Activated T-cell treated with anti-CD3 and anti-CD28 coated beads for 4 hours (primary cell): ENCODE measurements at regions not wholly inside any gene's neighbourhood (a gene's known extent, or its start where the extent isn't known, plus 50 kb on each side); places are given as distances from the start of the nearest gene placed in this dataset.

Source experiments
- DNase-seq: peaks from one replicate; pipeline ENCODE4 v3.0.0-alpha.2; 2020

DNA sequence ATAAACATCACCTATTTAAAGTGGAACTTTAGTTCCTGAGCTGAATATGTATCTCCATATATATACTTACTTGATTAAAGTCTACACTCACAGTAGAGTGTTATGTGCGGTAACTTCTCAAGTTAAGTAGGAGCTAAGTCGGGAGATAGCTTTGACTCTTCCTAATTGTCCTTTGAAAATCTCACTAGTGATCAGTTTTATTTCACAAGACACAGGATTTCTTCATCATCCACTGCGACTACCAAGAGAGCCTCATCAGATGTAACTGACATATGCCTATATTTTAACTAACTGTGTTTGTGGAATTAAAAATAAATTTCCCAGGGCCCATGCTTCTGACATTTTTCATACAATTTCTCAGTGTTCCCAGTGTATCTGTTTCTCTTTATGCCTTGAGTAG, 1664.0 kb downstream of the EFNB2 start:
- DNase-seq, result no peak

DNA sequence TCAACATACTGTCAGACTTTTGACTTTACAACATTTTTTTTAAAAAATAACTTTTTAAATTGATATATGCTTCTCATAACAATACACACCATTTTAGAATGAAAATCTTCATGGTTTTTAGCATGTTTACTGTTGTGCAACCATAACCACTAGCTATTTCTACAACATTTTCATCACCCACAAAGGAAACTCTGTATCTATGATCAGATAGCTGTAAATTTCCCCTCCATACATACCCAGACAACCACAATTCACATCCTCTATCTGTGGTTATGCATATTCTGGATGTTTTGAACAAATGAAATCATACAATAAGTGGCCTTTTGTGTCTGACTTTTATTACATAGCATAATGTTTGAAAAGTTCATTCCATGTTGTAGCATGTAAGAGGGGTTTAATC, 1666.0 kb downstream of the EFNB2 start:
- DNase-seq, result no peak

DNA sequence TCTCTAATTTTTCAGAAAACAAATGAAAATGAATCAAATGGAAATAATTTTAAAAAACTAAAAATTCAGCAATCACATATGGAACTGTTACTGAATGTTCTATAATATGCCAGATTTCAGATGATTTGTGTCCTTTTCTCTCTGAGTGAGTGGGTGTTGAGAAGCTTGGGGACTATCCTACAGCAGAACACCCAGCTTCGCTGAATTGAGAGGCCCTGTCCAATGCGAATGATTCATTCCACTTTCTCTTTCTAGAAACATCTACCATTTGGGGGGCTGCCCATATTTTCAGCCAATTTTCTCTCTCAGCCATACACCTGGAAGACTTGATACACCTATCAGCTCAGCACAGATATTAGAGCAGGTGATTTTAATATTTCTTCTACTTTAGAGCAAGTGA, 1666.7 kb downstream of the EFNB2 start:
- DNase-seq, result no peak

DNA sequence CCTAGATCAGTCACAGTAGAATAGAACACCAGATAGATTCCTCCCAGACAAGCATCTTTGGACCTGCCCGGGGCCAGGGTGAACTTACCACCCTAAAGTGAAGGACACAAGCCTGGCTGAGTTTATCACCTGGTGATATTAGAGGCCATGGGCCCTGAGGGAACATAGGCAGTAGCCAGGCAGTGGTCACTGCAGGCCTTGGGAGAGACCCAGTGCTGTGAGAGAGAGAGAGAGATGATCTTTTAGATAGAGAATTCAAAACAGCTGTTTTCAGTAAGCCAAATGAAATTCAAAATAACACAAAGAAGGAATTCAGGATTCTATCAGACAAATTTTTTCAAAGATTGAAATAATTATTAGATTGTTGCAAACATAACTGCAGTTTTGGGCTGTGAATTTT, 1679.9 kb downstream of the EFNB2 start:
- no peak for DNase-seq

DNA sequence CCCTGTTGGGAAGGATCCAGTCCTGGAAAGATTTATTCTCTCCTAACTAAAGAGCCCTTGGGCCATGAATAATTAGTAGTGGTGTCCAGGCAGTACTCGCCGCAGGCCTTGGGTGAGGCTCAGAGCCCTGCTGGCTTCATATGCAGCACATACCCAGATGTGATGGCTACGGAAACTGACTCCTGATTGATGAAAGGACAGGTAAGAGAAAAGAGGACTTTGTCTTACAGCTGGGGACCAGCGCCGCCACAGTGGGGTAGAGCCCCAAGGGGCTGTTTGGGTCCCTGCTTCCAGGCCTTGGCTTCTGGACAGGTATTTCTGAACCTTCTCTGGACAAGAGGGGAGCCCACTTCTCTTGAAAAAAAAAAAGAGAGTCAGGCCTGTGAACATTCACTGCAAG, 1680.8 kb downstream of the EFNB2 start:
- no peak for DNase-seq

DNA sequence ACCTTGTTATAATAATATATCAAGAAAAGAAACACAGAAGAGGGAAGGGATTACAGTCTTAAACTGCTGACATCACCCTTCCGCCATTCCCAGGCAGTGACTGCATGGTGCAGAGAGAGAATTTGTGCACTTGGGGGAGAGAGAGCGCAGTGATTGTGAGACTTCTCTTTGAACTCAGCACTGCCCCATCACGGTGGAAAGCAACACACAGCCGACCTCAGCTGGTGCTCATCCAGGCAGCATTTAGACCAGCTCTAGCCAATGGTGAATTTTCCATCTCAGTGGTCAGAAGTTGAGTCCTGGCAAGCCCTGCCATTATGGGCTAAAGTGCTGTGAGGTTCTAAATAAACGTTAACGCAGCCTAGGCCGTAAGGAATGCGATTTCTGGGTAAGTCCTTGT, 1681.5 kb downstream of the EFNB2 start:
- no peak for DNase-seq

DNA sequence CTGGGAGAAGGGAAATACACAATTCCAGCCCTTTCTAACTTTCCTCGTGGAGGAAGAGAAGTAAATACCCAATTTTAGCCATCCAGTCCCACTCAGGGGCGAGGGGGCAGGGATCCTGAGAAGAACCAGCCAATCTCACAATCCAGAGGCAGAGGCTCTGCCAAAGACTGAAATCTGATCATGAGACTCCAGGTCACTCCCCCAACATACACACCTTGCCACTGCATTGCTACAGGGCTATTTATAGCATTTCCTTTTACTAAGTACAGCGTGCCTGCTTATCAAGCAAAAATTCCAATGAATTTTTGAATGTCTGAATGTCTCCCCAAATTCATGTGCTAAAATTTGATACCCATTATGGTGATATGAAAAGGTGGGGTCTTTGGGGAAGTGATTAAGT, 1687.5 kb downstream of the EFNB2 start:
- DNase-seq, result no peak

DNA sequence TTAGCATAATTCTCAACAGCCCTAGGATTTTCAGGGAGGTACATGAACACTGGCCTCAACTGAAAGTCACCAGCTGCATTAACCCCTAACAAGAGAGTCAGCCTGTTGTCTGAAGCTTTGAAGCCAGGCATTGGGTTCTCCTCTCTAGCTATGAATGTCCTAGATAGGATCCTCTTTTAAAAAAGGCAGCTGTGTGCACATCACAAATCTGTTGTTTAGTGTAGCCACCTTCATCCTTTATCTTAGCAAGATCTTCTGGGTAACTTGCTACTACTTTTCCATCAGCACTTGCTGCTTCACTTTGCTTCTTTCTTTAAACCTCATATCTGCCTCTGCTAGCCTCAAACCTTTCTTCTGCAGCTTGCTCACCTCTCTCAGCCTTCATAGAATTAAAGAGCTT, 1692.1 kb downstream of the EFNB2 start:
- no peak for DNase-seq

DNA sequence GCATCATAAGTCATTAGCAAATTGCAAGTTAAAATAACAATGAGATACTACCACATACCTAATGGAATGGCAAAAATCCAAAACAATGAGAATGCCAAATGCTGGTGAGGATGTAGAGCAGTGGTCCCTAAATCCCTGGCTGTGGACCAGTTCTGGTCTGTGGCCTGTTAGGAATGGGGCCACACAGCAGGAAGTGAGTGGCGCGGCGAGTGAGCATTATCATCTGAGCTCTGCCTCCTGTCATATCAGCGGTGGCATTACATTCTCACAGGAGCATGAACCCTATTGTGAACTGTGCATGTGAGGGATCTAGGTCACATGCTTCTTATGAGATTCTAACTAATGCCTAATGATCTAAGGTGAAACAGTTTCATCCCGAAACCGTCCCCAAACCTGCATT, 1694.4 kb downstream of the EFNB2 start:
- no peak for DNase-seq

DNA sequence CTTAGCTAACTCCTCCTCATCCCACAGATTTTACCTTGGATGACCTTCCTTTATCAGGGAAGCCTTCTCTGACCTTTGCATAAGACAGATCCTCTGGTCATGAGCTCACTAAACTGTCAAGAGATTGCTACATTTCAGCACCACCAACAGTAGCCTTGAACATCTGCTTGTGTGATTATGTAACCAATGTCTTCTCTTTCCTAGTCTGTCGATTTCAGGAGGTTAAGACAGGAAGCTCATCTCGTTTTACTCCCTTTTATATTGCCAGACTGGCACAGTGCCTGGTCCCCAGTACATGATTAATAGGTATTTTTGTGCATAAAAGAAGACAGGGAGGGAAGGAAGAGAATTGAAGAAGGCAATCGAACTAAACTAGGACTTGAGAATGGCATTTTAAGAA, 1697.7 kb downstream of the EFNB2 start:
- no peak for DNase-seq

DNA sequence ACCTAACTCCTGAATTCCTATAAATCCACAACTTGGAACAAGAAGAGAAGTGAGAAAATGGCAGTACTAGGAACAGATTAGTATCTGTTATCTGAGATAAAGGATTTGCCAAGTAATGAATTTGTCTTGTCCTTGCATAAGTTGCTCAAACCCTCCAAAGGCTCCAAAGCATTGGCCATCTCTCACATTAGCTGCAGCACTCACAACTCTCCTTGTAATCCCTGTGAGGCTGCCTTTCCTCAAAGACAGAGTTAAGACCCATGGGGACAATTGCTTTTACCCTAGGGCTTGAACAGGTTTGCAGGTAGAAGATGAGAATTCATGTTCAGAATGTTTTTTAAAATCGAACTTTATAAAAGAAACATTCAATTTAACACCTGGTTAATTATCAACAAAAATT, 1702.2 kb downstream of the EFNB2 start:
- DNase-seq, result no peak

DNA sequence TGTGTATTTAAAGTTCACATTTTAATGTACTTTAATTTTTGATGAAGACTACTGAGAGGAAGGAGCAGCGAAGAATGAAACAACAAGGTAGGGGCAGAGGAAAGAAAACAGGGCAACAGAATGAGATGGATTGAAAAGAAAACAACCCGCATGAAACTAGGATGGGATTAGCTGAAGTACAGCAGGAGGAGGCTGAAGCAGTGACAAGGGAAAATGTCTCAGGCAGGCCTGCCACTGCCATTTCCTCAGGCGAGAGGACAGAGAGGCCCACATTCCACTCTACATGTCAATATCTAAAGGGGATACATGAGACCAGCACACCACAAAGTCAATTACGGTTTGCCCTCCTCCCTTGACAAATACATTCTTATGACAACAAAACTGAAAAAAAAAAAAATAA, 1703.2 kb downstream of the EFNB2 start:
- no peak for DNase-seq

DNA sequence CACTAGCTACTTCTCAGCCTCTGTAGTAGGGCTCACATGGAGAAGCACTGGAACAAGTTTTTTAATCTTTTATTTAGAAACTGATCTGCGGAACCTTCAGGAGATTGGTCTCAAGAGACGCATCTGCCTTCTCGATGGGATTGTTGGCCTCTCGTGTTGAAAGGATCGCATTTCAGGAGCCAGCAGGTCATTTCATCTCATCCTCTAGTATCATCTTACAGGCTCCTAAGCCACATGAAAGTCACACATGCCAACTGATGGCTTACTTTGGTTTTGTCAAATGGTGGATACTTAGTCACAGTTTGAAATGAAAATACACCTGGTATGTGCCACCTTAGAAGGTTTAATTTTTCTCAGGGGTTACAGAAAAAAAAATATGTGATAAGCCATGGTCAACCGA, 1703.6 kb downstream of the EFNB2 start:
- no peak for DNase-seq

DNA sequence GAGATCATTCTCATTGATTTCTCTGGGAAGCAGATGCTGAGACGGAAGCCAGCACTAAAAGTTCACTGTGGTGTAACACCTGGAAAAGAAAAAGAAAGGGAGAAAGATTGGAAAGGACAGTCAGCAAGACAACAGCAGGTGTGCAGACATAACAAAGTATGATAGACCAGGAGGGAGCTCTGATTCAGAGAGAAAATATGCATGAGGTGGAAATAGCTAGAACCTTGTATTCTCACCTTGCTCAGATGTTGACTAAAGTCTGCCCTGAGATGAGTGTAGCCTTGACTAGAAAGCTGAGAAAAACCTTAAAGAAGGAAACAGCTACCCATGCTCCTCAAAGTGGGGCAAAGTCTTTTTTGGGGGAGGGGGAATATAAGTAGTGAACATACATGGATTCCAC, 1711.8 kb downstream of the EFNB2 start:
- no peak for DNase-seq

DNA sequence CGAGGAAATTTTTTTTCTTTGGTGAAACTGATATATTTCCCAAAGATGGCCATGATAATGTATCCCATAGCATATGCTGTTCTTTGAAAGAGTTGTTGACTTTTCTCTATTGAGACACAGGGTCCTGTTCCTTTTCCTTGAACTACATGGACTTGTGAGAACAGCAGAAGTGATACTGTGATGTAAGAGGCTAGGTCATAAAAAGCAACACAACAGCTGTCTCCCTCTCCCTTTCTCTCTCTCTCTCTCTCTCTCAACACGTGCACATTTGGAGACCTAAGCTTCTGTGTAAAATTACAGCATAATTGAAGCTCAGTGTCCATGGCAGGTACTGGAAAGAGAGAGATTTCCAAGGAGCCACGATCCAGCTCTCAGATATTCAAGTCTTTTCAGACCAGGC, 1712.4 kb downstream of the EFNB2 start:
- DNase-seq, result no peak

DNA sequence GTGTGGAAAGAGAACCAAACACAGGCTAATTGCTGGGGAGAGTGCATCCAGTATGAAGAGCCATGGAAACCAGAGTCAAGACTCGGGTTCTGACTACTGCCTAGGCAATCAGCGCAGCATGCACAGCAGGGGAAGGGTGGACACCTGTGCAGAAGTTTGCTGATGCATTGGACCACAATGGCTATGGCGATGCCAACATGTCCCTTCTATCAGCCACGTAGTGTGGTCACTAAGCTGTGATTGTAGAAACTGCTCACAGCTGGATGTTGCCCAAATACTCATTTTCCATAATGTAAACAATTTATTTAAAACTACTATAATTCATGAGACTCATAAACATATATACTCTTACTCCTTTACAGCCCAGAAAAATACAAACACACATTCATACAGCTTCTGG, 1718.2 kb downstream of the EFNB2 start:
- DNase-seq, result no peak

DNA sequence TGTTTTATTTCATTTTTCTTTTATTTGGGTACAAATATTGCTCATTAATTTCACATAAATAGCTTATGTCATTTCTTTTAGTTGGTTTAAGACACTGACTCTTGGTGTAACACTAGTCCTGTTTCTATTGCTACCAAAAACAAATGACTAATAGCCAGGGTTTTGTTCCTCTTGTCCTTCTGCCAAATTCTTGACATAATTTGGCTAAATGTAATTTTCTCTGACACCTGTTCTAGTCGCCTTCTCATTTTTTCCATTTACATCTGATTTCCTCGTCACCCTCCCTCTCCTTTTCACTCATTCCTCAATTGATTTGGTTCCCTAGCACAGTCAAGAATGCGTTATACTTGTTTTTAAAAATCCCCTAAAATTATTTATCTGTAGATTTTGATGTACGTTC, 1718.7 kb downstream of the EFNB2 start:
- no peak for DNase-seq

DNA sequence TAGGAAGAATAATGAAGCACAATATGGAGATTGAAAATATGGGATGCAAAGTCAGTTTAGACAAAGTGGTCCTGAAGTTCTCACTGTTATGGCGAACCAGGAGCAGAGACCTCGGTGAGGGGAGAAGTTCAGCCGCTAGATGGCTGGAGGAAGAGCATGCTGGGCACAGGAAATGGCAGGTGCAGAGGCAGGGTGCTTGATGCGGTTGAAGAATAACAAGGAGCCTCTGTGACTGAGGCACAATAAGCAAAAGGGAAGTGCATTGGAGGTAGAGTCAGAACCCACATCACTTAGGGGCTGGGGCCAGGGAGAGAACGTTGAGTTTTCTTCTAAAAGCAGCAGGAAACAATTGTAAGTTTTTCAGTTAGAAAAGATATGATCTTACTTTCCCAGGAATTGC, 1725.2 kb downstream of the EFNB2 start:
- DNase-seq, result no peak

DNA sequence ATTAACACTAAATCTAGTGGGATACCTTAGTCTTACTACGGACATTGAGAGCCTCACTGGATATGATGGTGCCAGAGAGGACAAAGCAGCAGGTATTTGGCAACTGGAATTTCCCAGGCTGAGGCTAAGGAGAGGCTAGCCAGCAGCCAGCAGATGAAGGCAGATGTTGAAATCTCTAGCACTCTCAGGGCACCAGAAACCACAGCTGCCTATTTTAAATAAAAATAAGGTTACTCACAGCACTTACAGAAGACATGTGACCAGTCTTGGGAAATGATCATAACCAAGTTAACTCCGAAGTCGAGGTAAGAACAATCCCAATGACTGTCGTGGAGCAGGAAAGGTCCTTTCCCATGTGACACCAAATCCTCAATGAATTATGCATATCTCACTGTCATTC, 1726.0 kb downstream of the EFNB2 start:
- DNase-seq, result no peak

DNA sequence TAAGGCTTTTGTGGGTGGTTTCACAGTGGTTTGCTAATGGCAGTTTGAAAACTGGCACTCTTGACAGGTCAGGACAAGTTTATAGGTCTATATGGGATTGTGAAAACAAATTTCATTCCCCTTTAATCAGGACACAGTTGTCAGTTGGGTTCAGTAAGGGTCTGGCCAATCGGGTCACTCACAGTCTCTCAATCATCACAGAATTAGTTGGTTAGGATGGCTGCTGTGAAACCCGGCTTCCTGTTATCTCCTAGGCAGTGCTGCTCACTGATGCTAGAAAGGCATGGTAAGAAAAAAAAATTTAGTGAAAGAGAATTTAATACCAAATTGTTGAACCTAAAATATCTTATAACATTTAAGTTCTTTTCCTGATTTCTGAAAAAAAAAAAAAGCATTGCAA, 1730.1 kb downstream of the EFNB2 start:
- DNase-seq, result no peak

DNA sequence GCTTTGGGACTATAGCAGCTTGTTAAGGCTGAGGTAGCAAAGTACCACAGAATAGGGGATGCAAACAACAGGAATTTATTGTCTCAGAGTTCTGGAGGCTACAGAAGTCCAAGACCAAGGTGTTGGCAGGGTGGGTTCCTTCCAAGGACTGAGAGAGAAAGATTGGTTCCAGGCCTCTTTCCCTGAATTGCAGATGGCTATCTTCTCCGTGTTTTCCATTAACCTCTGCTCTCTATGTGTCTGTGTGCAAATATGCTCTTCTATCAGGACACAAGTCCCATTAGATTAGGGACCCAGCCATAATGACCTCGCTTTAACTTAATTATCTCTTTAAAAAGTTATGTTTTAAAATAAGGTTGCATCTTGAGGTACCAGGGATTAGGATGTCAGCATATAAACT, 1732.9 kb upstream of the SLC10A2 start:
- DNase-seq, result no peak

DNA sequence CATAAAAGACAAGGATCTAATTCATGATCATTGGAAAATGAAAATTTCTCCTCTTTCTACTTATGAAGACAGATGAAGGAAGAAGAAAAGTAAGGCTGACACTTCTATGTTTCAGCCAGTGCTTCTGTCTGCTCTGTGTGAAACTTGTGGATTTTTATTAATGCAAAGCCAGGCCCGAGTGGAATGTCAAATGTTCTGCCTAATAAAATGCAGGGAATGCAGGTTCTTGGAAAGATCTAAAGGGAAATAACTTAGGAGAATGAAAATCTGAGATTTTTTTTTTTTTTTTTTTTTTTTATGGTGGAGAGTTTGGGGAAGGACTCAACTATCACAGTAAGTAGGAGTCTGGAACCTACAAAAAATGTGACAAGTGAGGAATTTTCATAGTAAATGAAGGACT, 1732.3 kb upstream of the SLC10A2 start:
- DNase-seq, result no peak

DNA sequence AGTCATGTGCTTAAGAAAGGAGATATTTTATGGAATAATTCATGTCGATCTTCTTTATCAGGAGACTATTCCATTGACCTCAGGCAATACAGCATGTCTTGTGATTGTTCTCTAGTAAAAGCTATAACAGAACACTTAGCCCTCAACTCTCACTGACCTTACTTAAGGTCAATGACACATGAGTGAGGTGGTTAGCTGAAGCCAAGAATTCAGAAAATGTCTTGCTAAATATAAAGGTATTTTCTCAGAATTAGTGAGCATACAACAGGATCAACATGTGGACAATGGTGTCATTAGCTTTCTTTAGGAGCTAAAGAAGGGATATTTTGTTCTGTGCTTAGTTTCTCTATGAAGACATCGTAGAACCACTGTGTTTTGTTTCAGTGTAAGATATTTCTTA, 1730.4 kb upstream of the SLC10A2 start:
- no peak for DNase-seq

DNA sequence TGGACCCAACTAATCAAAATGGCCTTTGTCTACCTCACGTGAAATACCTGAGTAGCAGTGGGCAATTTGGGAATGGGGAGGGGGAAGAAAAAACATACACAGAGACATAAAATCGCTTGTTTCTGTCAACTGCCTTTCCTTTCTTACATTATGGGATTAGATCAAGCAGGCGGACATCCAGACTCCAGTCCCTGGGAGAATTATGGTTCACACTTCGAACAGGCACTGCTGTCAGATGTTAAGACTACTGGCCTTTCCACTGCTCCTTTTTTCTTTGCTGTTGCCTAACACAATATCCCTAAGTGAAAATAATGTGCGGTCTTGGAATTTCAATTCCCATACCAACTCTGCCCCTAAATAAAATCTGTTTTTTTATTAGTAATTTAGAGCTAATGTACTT, 1719.7 kb upstream of the SLC10A2 start:
- no peak for DNase-seq

DNA sequence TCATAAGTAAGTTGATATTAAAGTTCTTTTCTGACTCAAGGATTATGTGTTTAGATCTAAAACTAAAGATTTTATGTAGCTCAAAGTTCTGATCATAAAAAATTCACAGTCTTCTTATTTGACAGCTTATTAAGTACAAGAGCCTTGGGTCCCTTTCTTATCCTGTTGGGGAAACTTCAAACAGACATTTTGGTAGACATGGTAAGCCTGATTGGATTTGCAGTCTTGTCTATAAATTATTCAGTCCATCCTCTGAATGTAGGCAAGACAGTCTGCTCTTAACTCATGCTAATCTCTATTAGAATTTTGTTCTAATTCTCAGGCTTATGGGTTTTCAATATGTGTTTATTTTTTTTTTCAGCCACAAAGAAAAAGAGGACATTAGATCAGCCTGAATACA, 1718.7 kb upstream of the SLC10A2 start:
- DNase-seq, result no peak

DNA sequence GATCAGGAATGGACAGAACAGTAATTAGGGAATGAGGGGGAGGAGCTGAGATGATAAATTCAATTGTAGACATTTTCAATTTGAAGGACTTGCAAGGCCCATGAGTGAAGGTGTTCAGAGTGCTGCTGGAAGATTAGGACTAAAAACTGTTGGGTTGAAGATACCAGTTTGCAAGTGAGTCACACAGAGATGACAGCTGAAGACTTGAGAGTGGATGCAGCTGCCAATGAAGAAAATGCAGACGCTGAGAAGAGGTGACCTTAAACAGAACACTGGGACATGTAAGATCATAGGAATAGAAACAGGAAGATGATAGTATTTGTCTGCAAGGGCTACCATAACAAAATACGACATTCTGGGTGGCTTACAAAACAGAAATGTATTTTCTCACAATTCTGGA, 1716.5 kb upstream of the SLC10A2 start:
- DNase-seq, result no peak
